K562 (cell line): ENCODE measurements at regions not wholly inside any gene's neighbourhood (a gene's known extent, or its start where the extent isn't known, plus 50 kb on each side); places are given as distances from the start of the nearest gene placed in this dataset.
"Not testable (repeated sequence)": the region's sequence is repeated elsewhere in the genome, so short reads cannot be mapped to it uniquely, and the experiment has no call there.

Source experiments
- EZH2 ChIP-seq: IDR thresholded peaks from 2 replicates; pipeline ENCODE4 v1.6.1; 2012; ENCODE audit warnings: low read depth, mild to moderate bottlenecking, inconsistent platforms, low read length, borderline replicate concordance
- HDAC3 ChIP-seq: fragments of 450-650 bp; IDR thresholded peaks from 2 replicates; pipeline ENCODE4 v1.6.1; 2018; ENCODE audit warnings: borderline replicate concordance, mild to moderate bottlenecking, moderate library complexity; ENCODE audit not compliant: partially characterized antibody
- L3MBTL2 ChIP-seq: fragments of 450-650 bp; IDR thresholded peaks from 2 replicates; pipeline ENCODE4 v1.6.1; 2016; ENCODE audit warnings: mild to moderate bottlenecking, moderate library complexity
- POLR2AphosphoS2 ChIP-seq: IDR thresholded peaks from 2 replicates; pipeline ENCODE4 v1.6.1; 2012; ENCODE audit warnings: low read length, improper control_type of control experiment
- POLR2AphosphoS5 ChIP-seq: IDR thresholded peaks from 2 replicates; pipeline ENCODE4 v1.6.1; 2011; ENCODE audit warnings: mild to moderate bottlenecking, low read depth, low read length, moderate library complexity; ENCODE audit not compliant: control insufficient read depth, insufficient read depth
- SLC30A9 ChIP-seq: fragments of 250-450 bp; sonication (Bioruptor Pico); IDR thresholded peaks from 2 replicates; pipeline ENCODE4 v1.8.0; 2022; ENCODE audit warnings: mild to moderate bottlenecking, moderate library complexity
- ZC3H4 ChIP-seq: sonication (generic); formaldehyde crosslinking; IDR thresholded peaks from 2 replicates; pipeline ENCODE4 v1.9.0; 2021; ENCODE audit warnings: missing genetic modification reagents, borderline replicate concordance
- ZC3H8 ChIP-seq: fragments of 450-650 bp; IDR thresholded peaks from 2 replicates; pipeline ENCODE4 v1.6.1; 2017
- ZNF445 ChIP-seq: fragments of 250-450 bp; sonication (Bioruptor Pico); IDR thresholded peaks from 2 replicates; pipeline ENCODE4 v1.4.0; 2020; ENCODE audit warnings: low read depth, mild to moderate bottlenecking, moderate library complexity
- TF ChIP-seq, protein P1 (sequence below): sonication (generic); formaldehyde crosslinking; IDR thresholded peaks from 2 replicates; pipeline ENCODE4 v1.8.1; 2023; ENCODE audit warnings: mild to moderate bottlenecking, missing genetic modification reagents
- TF ChIP-seq, protein P2 (sequence below), 2 experiments: fragments of 450-650 bp; formaldehyde crosslinking in 1 of 2; IDR thresholded peaks; 2 replicates each; pipeline versions ENCODE4 v1.4.0 to v1.6.1; 2014 to 2020; ENCODE audit warnings: mild to moderate bottlenecking in 2 of 2, borderline replicate concordance in 1 of 2, low read depth in 1 of 2

DNA sequence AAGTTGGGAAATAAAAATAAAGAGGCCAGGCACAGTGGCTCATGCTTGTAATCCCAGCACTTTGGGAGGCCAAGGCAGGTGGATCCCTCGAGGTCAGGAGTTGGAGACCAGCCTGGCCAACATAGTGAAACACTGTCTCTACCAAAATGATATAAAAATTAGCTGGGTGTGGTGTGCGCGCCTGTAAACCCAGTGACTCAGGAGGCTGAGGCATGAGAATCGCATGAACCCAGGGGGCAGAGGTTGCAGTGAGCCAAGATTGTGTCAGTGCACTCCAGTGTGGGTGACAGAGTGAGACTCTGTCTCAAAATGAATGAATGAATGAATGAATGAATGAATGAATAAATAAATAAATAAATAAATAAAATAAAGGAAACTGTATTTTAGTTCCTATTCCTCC, 93.9 kb downstream of the SPRY4 start:
- TF ChIP-seq, protein P1, sequence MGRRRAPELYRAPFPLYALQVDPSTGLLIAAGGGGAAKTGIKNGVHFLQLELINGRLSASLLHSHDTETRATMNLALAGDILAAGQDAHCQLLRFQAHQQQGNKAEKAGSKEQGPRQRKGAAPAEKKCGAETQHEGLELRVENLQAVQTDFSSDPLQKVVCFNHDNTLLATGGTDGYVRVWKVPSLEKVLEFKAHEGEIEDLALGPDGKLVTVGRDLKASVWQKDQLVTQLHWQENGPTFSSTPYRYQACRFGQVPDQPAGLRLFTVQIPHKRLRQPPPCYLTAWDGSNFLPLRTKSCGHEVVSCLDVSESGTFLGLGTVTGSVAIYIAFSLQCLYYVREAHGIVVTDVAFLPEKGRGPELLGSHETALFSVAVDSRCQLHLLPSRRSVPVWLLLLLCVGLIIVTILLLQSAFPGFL (CRISPR knock-in tag): not testable (repeated sequence)
- TF ChIP-seq SLC30A9, ZC3H8, EZH2, POLR2AphosphoS5, HDAC3, ZC3H4, ZNF445, POLR2AphosphoS2, L3MBTL2: not testable (repeated sequence)
- TF ChIP-seq, protein P2, sequence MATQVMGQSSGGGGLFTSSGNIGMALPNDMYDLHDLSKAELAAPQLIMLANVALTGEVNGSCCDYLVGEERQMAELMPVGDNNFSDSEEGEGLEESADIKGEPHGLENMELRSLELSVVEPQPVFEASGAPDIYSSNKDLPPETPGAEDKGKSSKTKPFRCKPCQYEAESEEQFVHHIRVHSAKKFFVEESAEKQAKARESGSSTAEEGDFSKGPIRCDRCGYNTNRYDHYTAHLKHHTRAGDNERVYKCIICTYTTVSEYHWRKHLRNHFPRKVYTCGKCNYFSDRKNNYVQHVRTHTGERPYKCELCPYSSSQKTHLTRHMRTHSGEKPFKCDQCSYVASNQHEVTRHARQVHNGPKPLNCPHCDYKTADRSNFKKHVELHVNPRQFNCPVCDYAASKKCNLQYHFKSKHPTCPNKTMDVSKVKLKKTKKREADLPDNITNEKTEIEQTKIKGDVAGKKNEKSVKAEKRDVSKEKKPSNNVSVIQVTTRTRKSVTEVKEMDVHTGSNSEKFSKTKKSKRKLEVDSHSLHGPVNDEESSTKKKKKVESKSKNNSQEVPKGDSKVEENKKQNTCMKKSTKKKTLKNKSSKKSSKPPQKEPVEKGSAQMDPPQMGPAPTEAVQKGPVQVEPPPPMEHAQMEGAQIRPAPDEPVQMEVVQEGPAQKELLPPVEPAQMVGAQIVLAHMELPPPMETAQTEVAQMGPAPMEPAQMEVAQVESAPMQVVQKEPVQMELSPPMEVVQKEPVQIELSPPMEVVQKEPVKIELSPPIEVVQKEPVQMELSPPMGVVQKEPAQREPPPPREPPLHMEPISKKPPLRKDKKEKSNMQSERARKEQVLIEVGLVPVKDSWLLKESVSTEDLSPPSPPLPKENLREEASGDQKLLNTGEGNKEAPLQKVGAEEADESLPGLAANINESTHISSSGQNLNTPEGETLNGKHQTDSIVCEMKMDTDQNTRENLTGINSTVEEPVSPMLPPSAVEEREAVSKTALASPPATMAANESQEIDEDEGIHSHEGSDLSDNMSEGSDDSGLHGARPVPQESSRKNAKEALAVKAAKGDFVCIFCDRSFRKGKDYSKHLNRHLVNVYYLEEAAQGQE (IDR thresholded peaks at IDR 0.05; ENCODE audit: borderline replicate concordance): not testable (repeated sequence)
- TF ChIP-seq, protein P2 (CRISPR knock-in tag; IDR thresholded peaks at IDR 0.05; ENCODE audit: low read depth): not testable (repeated sequence)
